ENCODE measurements at regions not wholly inside any gene's neighbourhood (a gene's known extent, or its start where the extent isn't known, plus 50 kb on each side); places are given as distances from the start of the nearest gene placed in this dataset.

DNA sequence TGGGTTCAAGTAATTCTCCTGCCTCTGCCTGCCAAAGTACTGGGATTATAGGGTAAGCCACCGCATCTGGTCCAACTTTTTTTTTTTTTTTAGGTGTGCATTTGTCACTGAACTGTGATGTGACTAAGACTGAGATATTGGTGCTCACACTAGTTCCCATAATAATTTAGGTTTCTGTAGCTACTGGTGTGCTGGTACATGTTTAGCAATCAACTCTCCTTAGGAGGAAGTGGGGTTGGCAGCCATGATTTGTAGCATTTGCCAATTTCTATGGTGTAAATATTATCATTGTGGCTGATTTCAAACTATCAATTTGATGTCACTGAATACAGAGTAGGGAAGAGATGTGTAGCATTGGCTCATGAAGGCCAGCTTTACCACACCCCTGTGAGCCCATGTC, 372.7 kb downstream of the EDEM1 start:
- TF ChIP-seq, protein P1, sequence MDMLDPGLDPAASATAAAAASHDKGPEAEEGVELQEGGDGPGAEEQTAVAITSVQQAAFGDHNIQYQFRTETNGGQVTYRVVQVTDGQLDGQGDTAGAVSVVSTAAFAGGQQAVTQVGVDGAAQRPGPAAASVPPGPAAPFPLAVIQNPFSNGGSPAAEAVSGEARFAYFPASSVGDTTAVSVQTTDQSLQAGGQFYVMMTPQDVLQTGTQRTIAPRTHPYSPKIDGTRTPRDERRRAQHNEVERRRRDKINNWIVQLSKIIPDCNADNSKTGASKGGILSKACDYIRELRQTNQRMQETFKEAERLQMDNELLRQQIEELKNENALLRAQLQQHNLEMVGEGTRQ (IDR thresholded peaks at IDR 0.05) = no peak
- TF ChIP-seq HDAC2 (IDR thresholded peaks at IDR 0.05) = no peak
- TF ChIP-seq CHD4 (IDR thresholded peaks at IDR 0.05; ENCODE audit: borderline replicate concordance) = no peak
- TF ChIP-seq E2F6 (IDR thresholded peaks at IDR 0.05; ENCODE audit: borderline replicate concordance, low read depth) = no peak
- TF ChIP-seq GATA3 (IDR thresholded peaks at IDR 0.05; ENCODE audit: borderline replicate concordance) = no peak
- TF ChIP-seq MAZ (IDR thresholded peaks at IDR 0.05; ENCODE audit: borderline replicate concordance, low read depth, low read length) = no peak
- TF ChIP-seq BHLHE40 (IDR thresholded peaks at IDR 0.05; ENCODE audit: low read depth, low read length) = no peak
- no peak for TF ChIP-seq POLR2A (IDR thresholded peaks at IDR 0.05; ENCODE audit: low read length)
- TF ChIP-seq, protein P2, sequence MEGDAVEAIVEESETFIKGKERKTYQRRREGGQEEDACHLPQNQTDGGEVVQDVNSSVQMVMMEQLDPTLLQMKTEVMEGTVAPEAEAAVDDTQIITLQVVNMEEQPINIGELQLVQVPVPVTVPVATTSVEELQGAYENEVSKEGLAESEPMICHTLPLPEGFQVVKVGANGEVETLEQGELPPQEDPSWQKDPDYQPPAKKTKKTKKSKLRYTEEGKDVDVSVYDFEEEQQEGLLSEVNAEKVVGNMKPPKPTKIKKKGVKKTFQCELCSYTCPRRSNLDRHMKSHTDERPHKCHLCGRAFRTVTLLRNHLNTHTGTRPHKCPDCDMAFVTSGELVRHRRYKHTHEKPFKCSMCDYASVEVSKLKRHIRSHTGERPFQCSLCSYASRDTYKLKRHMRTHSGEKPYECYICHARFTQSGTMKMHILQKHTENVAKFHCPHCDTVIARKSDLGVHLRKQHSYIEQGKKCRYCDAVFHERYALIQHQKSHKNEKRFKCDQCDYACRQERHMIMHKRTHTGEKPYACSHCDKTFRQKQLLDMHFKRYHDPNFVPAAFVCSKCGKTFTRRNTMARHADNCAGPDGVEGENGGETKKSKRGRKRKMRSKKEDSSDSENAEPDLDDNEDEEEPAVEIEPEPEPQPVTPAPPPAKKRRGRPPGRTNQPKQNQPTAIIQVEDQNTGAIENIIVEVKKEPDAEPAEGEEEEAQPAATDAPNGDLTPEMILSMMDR (IDR thresholded peaks at IDR 0.05) = no peak
- TF ChIP-seq CHD2 (IDR thresholded peaks at IDR 0.05; ENCODE audit: low read length, partially characterized antibody) = no peak

All from A549 (cell line).